ENCODE measurements at regions not wholly inside any gene's neighbourhood (a gene's known extent, or its start where the extent isn't known, plus 50 kb on each side); places are given as distances from the start of the nearest gene placed in this dataset.
"Not testable (repeated sequence)": the region's sequence is repeated elsewhere in the genome, so short reads cannot be mapped to it uniquely, and the experiment has no call there.

DNA sequence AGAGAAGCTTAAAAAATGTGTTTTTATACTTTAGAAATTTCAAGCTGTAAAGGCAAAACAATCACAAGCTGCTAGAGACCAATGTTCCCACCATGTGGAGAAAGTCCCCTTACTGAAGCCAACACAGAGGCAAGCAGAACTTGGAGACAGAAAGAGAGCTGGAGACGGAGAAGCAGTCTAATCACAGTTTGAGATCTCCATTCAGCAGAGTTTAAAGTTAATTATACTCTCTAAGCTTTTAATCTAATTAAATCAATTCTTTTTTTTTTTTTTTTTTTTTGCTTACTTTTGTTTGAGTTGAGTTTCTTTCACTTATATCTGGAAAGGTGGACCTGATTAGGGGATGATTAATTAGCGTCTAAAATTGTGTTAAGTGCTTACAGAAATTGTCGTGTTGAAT lies 1534.3 kb downstream of the MAT2B start:
- DNase-seq, result no peak

DNA sequence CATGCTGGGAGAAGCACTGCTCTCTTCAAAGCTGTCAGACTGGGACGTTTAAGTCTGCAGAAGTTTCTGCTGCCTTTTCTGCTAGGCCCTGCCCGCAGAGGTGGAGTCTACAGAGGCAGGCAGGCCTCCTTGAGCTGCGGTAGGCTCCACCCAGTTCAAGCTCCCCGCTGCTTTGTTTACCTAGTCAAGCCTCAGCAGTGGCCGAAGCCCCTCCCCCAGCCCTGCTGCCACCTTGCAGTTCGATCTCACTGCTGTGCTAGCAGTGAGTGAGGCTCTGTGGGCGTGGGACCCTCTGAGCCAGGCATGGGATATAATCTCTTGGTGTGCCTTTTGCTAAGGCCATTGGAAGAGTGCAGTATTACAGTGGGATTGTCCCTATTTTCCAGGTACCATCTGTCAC lies 1540.5 kb downstream of the MAT2B start:
- DNase-seq, result not testable (repeated sequence)

DNA sequence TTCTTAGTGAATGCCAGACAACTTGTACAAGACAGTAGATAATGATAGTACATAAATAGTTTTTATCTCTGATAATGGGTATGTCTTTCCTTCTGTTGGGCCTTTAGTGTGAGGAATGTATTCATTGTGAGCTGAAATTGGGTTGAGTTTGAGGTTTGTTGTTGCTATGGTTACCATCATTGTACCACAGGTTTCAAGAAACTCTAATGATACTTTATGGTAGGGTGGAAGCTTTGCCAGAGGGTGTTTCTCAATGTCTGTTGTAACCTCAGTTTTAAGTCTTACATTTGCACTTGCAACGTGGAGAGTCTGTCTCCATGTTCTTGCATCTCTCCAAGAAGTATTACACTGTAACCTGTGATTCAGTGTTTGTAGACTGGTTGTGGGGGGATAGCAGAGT lies 1550.1 kb downstream of the MAT2B start:
- DNase-seq, result no peak

DNA sequence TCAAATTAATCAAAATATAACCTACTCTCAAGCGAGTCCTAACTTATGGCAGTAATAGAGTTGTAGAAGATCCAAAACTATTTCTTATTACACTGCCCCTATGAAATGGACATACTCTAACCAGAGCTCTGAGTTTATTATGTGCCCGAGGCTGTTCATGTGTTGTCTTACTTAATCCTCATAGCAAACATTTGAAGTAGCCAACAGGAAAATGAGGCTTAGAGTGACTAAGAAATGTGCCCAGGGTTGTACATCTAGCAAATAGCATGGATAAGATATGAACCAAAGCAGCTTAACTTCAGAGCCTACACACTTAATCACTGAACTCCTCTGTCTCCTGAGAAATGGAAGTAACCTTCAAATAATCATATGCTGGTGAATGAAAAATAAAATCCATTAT lies 1551.7 kb downstream of the MAT2B start:
- no peak for DNase-seq

DNA sequence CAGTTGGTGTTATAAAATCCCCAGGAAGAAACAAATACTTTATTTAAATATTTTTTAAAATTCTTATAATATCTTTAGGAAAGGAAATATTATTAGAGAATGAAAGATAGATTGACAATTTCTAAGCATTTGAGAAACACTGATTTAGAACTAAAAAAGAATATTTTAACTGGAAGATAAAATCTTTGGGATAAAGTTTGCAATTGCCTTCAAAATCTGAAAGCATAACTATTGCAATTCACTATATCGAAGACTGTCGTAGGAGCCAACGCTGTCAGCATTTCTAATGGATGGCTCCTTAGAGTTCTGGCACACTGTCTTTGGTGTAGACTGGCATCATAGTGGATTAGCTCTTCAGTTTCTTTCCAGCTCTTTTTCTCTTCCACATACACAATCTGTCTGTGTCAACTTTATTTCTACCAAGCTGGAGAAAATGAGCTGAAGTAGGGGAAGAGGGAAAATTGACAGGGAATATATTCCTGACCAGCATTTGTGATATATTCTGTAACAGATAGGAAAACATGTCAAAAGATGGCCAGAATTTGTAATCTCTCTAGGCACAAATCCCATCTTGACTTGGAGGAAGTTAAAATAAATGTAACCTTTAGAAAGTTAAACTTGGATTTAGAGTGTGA lies 1561.4 kb downstream of the MAT2B start:
- no peak for DNase-seq

DNA sequence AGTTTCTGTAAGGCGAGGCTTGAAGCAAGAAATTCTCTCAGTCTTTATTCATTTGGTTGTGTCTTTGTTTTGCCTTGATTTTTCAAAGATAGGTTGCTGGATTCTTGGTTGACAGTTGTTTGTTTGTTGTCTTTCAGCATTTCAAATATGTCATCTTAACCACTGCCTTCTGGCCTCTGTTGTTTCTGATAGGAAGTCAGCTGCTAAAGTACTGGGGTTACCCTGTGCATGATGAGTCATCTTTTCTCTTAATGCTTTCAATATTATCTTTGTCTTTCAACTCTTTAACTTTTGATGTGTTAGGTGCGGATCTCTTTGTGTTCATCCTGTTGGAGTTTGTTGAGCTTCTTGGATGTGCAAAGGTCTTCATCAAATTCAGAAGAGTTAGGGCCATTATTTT lies 1571.3 kb downstream of the MAT2B start:
- no peak for DNase-seq

DNA sequence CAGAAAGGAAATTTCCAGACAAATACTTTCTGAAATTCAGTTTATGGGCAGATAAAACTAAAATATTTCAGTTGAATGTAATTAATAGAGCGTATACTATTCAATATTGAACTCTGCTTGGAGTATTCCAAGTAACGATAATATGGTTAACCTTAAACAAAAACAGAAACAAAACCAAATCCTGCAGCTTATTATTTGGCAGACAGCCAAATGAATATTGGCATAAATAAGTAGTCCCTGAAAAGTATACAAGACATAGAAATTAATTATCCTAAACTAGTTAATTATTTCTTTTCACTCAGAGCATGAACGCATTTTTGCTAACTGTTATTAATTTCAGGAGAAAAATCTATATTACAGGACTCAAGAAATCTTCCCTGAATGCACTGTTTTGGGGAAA lies 1574.0 kb downstream of the MAT2B start:
- no peak for DNase-seq

DNA sequence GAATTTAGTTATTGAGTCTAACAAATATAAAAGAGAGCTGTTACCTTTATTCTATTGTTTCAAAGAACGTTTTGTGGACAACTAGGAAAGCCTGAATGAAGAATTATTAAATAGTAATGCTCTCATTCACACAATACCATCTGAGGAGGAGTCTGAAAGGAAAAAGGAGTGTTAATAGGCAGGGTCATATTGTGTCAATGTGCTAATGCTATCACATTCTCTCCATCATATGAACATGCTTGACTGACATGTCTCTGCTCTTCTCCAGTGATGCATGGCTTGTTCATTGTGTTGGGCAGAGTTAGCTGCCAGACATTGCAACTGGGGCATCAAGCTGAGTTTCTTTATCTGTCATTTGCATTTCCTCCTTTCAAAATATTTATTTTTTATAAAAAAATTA lies 1578.0 kb downstream of the MAT2B start:
- DNase-seq, result no peak

DNA sequence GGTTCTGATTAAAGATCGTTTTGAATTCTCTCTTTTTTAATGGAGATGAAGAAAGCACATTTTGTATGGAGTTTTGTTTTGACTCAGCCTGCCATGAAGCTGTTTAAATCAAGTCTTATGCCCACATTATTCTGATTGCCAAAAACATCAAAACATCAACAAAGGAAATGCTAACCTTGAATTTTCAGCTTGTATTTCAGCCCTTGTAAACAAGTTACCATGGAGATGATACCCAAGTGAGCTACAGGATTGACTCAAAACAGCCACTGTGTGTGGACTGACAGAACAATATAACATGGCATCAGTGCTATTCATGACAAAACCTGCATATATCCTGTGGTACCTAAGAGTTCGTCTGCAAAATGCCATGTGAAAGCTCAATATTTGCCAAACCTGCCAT lies 1581.0 kb downstream of the MAT2B start:
- DNase-seq, result no peak

DNA sequence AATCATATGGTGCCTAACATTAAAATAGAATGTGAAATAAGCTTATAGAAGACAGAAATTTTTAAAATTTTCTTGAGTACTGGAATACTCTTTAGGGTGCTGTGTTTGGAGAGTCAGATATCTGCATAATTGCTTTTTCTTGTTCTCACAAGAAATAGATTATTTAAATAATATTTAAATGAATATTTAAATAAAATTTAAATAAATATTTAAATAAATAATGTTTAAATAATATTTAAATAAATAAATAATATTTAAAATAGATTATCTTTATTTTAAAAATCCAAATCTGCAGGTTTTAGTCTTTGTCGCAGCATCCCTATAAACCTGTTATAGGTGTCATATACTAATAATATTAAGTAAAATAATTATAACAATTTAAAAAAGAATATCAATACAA lies 1589.4 kb downstream of the MAT2B start:
- no peak for DNase-seq

DNA sequence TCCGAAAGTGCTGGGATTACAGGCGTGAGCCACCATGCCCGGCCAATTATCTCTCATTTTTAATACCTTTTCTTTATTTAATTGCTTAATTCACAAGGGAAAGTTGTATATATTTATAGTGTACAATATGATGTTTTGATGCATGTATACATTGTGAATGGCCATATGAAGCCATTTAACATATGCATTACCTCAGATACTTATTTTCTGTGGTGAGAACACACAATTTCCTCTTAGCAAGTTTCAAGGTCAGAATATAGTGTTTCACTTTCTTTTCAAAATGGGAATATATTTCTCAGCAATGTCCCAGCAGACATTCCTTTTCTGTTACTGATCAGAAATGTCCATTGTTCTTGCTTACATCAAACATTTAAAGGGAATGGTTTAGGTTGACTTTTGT lies 1596.3 kb downstream of the MAT2B start:
- no peak for DNase-seq

DNA sequence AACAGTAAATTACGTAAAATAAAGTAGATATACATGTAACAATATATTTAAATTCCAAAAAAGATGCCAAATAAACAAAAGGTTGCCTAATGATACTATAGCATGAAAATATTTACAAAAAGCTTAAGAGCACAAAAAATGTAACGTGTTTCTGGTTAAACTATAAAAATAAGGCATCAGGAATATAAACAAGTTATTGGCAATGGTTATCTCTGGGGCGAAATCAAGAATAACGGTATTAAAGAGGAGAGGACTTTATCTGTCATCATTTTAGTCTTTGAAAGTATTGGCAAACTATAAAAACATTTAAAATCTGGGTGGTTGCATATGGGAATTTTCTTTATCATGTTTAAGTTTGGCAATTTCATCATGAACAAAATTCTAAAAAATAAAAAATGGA lies 1599.2 kb downstream of the MAT2B start:
- no peak for DNase-seq

DNA sequence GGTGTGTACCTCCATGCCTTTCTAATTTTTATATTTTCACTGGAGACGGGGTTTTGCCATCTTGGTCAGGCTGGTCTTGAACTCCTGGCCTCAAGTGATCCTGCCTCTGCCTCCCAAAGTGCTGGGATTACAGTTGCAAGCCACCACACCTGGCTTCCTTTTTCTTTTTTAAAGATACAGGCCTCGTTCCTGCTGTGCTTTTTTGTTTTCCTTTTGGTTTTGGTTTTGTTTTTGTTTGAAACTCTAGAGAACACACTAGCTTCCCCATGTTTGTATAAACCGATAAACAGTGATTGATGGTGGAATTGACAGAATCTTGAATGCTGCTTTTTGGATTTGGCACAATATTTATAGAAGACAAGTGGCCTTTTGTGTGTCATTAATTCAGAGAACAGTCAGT lies 1603.4 kb downstream of the MAT2B start:
- no peak for DNase-seq

DNA sequence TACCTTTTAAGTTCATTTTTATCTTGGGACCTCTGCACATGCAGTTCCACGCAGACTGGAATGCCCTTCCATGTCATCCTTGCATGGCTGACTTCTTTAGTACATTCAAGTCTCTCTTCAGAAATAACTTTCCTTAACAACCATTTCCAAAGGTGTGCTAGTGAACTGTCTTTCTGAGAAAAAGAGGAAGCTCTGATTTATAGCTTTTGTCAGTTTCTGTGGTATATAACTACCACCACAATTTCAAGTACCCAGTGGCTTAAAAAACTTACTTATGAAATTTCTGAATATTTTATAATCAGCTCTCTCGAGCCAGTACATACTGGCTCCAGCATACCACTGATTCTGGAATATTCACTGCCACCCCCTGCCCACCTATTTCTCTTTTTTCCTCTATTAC lies 1613.8 kb downstream of the MAT2B start:
- no peak for DNase-seq

DNA sequence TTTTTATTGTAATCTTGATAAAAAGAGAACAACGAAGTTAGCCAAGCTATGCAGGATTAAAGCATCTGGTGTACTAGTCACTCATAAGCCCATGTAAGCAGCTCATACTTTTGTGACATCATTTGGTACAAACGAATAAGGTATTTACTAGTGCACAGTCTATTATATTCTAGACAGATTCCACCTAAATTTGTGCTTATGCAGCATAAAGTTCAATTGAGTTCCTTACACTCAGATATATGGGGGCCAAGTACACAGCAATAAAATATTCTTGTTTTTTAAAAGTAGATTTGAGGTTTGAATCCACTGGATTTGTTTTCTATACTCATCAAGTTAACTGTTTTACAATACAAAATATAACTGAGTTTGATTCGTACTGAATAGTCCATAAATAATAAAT lies 1621.2 kb downstream of the MAT2B start:
- DNase-seq, result no peak

DNA sequence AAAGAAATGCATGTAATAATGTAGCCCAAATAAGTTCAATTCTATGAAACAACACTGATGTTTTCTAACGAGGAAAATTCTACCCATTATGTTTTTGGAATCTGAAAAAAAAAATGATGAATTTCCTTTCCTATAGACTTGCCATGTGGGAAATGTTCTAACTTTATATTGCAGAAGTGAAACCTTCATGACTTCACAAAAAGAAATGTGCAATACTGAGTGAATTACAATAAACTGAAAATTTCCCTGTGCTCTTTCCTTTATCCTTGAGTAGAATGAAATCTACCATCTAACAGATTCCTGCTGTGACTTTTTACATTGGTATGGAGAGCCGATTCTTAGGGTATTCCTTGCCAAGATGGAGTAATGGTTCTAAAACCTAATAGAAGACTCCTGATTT lies 1622.5 kb downstream of the MAT2B start:
- no peak for DNase-seq

DNA sequence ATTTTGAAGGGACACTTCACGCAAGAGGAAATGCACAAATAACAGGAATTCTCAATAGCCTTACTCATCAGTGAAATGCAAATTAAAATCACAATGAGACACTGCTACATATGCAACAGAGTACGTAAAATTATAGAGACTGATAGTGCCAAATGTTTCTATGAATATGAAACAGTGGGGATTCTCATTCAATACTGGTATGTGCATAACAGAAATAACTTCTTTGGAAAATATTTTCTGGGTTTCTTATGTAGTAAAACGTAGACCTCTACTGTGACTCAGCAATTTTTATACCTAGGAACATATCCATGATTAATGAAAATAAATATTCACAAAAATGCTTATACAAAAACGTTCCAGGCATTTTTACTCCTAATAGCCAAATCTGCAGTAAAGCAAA lies 1625.2 kb downstream of the MAT2B start:
- DNase-seq, result no peak

DNA sequence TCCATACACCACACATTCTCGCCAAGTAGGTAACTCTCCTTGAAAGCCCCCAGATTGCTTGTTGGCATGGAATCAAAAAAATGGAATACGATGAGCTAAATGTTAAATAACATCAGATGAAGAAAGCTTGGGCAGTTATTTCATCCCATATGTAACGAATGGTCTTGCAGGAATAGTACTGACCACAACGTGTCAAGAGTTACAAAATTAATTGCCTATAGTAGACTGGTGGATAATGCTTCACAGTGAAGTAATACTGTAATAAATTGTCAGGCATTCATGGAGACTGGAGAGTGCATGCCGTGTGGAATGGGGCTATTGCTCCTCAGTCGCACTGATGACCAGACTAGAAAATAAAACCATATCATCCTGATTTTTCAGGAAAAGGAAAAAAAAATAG lies 1628.7 kb downstream of the MAT2B start:
- DNase-seq, result no peak

DNA sequence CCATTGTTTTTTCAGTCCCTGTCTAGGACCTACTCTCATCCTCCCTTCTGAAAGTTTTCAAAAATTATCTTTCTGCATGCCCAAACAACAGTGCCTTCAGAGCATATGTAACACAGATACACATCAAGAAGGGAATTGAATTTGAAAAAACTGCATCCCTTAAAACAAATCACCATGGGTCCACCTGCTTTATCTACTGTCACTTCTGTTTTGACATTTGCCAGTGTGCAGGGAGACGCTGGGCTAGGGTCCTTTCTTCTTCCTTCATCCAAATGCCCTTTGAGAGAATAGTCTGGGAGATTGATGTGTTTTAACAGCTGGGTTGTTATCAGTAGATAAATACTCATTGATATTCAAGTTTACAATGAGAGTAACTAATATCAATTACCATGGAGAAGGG lies 1630.1 kb downstream of the MAT2B start:
- no peak for DNase-seq

DNA sequence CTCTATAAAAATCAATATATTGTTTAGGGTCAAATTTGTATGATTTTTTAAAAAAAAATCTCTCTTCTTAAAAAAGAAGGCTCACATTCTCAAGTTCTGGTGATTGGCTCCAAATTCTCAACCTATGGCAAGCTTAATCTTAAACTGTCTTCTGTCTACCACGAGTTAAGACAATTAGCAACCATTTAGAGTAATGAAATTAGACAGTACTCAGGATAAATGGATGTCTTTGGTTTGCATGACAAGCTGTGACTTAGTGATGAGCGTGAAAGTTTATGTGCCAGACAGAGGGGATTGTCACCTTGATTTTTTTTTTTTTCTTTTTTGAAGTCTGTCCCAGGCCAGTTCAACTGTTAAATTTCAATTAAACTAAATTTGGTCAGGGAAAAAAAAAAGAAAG lies 1632.3 kb downstream of the MAT2B start:
- DNase-seq, result no peak

DNA sequence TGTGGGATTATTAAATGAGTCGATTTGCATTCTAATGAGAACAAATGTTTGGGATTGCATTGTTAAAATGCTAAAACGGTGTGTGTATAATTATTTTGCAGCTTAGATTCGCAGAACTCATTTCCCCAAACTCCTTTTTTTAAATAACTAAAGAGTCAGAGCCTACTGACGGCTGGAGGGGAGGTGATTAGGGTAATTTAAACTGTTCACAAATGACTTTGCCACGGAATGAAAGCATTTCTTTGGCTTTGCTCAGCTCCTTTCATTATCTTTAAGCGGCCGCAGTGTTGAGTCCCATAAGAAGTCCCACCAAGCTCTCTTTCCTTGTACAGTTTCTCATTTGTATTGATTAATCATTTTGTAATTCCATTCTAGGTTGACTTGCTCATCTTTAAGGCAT lies 1632.8 kb downstream of the MAT2B start:
- DNase-seq, result no peak

DNA sequence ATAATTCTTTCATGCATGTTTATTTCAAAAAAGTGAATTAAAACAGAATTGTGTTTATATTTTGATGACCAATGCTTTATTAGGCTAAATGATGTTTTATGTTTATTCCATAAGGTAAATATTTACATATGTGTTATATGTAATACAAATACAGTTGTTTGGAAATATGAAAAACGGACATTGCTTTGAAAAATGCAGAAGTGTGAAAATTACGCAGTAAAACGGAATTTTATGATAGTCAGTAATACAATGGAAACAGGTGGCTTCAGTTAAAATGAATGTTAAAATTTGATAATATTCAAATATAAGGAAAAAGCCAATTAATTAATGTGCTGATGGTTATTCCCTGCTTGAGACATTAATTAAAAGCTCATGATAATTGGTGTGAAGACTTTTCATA lies 1633.8 kb downstream of the MAT2B start:
- no peak for DNase-seq

DNA sequence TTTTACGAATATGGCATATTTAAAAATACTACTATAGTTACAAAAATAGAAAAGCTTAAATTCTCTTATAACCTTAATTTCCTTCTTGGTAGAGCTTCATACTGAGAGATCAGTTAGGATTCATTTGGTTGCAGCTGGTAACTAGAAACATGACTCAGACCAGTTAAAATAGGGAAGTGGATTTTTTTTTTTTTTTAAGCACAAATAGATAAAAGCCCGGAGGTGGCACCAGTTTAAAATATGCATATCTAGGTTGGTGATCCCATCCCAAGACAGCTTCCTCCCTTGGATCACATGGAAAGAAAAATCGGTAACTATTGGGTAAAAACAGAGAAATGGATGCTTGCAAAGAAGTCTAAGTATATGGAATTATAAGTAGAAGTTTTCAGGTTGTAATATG lies 1634.3 kb downstream of the MAT2B start:
- DNase-seq, result no peak

DNA sequence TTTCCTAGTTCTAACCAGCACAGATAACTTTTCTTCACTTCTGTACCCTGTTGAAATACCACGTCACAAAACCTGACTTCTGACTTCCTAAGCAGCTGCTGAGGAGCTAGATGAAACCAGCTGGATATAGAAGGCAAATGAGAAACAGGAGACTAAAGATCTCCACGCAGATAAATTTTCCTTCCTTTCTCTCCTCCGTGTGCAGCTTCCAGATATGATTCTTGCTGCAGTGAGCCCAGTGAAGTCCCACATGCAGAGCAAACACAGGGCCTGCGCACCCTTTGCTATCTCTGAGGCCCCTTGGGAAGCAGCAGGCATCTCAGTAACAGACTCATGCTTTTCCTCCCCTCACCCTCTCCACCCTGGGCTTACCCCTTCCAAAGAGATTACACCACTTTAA lies 1638.3 kb downstream of the MAT2B start:
- DNase-seq, result no peak

DNA sequence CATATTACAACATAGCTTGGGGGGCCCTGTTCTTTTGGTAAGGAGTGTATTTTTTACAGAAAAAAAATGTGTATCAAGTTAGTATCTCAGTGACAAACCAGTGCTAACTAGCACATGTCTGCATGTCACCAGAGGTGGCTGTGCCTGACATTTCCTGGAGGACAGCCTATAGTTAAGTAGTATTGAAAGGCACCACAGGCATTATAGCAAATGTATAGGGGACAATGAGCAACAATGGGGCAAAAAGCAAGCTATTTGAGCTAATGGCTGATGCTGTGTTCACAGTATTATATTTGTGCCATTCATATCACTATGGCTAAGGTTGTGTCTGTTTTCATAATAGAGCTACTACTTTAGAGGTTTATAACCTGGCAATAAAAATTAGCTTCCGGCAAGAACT lies 1644.0 kb downstream of the MAT2B start:
- DNase-seq, result no peak

DNA sequence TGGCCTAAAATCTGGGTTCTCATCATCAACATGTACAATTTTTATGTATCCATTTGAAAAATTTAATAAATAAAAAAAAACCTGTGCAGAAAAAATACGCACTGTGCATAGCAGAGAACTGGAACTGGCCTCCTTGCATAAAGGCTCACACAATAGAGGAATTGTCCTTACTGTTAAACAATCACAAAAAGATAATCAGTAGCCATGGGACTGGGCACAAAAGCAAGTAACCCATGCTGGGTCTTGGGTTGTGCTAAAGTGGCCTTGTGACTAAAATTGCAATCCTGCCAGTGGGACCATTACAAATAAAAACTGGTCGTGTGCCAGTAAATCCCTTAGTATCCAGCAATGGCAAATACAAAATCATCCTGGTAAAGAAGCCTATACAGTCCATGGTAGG lies 1646.6 kb downstream of the MAT2B start:
- DNase-seq, result no peak

Measured in COR-L47 (cell line).